PC-9 (cell line): ENCODE measurements at regions not wholly inside any gene's neighbourhood (a gene's known extent, or its start where the extent isn't known, plus 50 kb on each side); places are given as distances from the start of the nearest gene placed in this dataset.

Experiments
- BruUV-seq: library from RNA; stranded (reverse); fragments of 400-500 nt; replicated peaks from 2 replicates; lab custom pipeline; 2021; lab: Mats Ljungman, UMichigan
- CTCF ChIA-PET: fragments of 300-600 bp; sonication (Branson Sonifier 250); formaldehyde crosslinking; loops from one replicate; lab custom pipeline; 2022; ENCODE audit warnings: antibody characterized with exemption; lab: Charles Lee
- POLR2A ChIA-PET: fragments of 300-600 bp; sonication (Branson Sonifier 250); formaldehyde crosslinking; loops from one replicate; lab custom pipeline; 2022; ENCODE audit warnings: antibody characterized with exemption; ENCODE audit not compliant: unreplicated experiment; lab: Charles Lee
- DNase-seq, 2 experiments: peaks; one replicate each; pipeline versions ENCODE4 v3.0.0 to v3.0.0-alpha.2; 2015 to 2022; ENCODE audit warnings: mixed read lengths in 1 of 2
- H2AFZ ChIP-seq: fragments of 200-600 bp; sonication (generic); 2 replicates; pipeline ENCODE4 v1.8.1; 2017; ENCODE audit warnings: antibody characterized with exemption
- H3F3A ChIP-seq: fragments of 200-600 bp; sonication (generic); 2 replicates; pipeline ENCODE4 v1.8.1; 2017; ENCODE audit warnings: antibody characterized with exemption, mild to moderate bottlenecking, low read depth; ENCODE audit not compliant: insufficient read depth
- H3K27ac ChIP-seq: fragments of 200-600 bp; sonication (generic); 2 replicates; pipeline ENCODE4 v1.6.1; 2016; ENCODE audit warnings: mixed run types
- H3K27me3 ChIP-seq: fragments of 200-600 bp; sonication (generic); 2 replicates; pipeline ENCODE4 v1.6.1; 2016; ENCODE audit warnings: low read depth, mixed run types; ENCODE audit not compliant: insufficient read depth
- H3K36me3 ChIP-seq: fragments of 200-600 bp; sonication (generic); 2 replicates; pipeline ENCODE4 v1.6.1; 2016; ENCODE audit warnings: low read depth, mixed run types
- H3K4me1 ChIP-seq: fragments of 200-600 bp; sonication (generic); replicated peaks from 2 replicates; pipeline ENCODE4 v1.6.1; 2016; ENCODE audit warnings: mixed run types; ENCODE audit not compliant: insufficient read depth
- H3K4me2 ChIP-seq: fragments of 200-600 bp; sonication (generic); 2 replicates; pipeline ENCODE4 v1.6.1; 2017; ENCODE audit warnings: mixed run types
- H3K4me3 ChIP-seq: fragments of 200-600 bp; sonication (generic); 2 replicates; pipeline ENCODE4 v1.6.1; 2016; ENCODE audit warnings: mixed run types
- H3K79me2 ChIP-seq: fragments of 200-600 bp; sonication (generic); 2 replicates; pipeline ENCODE4 v1.6.1; 2017; ENCODE audit warnings: low read depth, mixed run types
- H3K9me2 ChIP-seq: fragments of 200-600 bp; sonication (generic); 2 replicates; pipeline ENCODE4 v1.8.1; 2017; ENCODE audit warnings: mild to moderate bottlenecking; ENCODE audit not compliant: insufficient read depth
- H3K9me3 ChIP-seq: fragments of 200-600 bp; sonication (generic); 2 replicates; pipeline ENCODE4 v1.8.1; 2016; ENCODE audit warnings: low read depth; ENCODE audit not compliant: insufficient read depth
- H4K20me1 ChIP-seq: fragments of 200-600 bp; sonication (generic); 2 replicates; pipeline ENCODE4 v1.8.1; 2017; ENCODE audit not compliant: insufficient read depth
- CTCF ChIP-seq: fragments of 200-600 bp; sonication (generic); conservative IDR thresholded peaks from 2 replicates; pipeline ENCODE4 v1.6.1; 2017; ENCODE audit warnings: mixed run types, antibody characterized with exemption, mild to moderate bottlenecking, moderate library complexity
- EZH2 ChIP-seq: fragments of 200-600 bp; sonication (generic); IDR thresholded peaks from 2 replicates; pipeline ENCODE4 v1.8.0; 2017; ENCODE audit warnings: antibody characterized with exemption, low read depth
- intact Hi-C: fragments of 100-400 bp; cut with micrococcal nuclease; formaldehyde crosslinking; loops from one replicate; pipeline ENCODE4 v1.10.0; 2022; ENCODE audit not compliant: unreplicated experiment

DNA sequence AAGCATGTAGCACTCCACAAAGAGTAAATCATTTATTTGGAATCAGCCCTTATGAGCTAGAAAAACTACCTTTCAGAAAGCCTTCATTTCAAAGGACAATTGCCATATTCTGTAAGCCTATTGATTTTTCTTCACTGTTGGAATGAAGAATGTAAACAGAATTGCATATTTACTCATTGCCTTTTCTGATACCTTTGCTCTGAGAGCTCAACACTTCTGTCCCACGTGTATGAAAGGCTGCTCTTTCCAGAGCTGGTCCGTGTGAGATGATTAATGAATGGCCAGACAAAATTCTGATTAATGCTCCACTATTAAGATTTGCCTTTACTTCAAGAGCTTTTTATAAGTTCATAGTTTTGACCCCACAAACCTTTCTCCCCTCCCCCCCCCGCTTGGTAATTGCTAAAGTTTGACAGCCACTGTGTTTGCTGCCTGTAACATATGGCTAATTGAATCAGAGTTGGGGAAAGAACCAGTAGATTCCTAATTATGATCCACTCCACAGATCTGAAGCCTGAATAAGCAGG, 63.0 kb upstream of the PLEKHA5 start:
- Histone ChIP-seq H3K4me1 (no peaks in the 10 kb centered on the region), H3K4me3 (no peak overlapping the region), H3K9me3 (no peaks in the 10 kb centered on the region), H3F3A (no peaks in the 10 kb centered on the region), H2AFZ (no peak overlapping the region), H3K9me2 (peaks cover 6% of the 10 kb centered on the region; the same call in 1 of the 2 replicates), H3K27ac (no peak overlapping the region), H3K4me2 (no peak overlapping the region), H4K20me1 (no peaks in the 10 kb centered on the region), H3K36me3 (no peaks in the 10 kb centered on the region), H3K27me3 (no peaks in the 10 kb centered on the region), H3K79me2 (no peaks in the 10 kb centered on the region)
- DNase-seq: no peak
- ChIA-PET CTCF (interaction anchor here (0.7 kb wide), 1 partner anchor 99 kb away, joined by 16 read pairs; no protein-coding TSS in a partner anchor), POLR2A (no interaction called here)
- TF ChIP-seq CTCF: no peak
- no peak for TF ChIP-seq EZH2
- intact Hi-C loops: no loop called here
- no TSS peak for BruUV-seq

GRCh38 chr12:19068137-19068536, 61.4 kb upstream of the PLEKHA5 start:
- H3F3A ChIP-seq: no peaks in the 10 kb centered on the region
- no peaks in the 10 kb centered on the region for H3K79me2 ChIP-seq
- H3K4me1 ChIP-seq: no peaks in the 10 kb centered on the region
- no peak for DNase-seq
- no peak overlapping the region for H3K4me2 ChIP-seq
- H3K9me3 ChIP-seq: no peaks in the 10 kb centered on the region
- intact Hi-C loops: no loop called here
- POLR2A ChIA-PET: no interaction called here
- H3K4me3 ChIP-seq: no peak overlapping the region
- no peak overlapping the region for H2AFZ ChIP-seq
- no peaks in the 10 kb centered on the region for H3K27me3 ChIP-seq
- no peaks in the 10 kb centered on the region for H4K20me1 ChIP-seq
- BruUV-seq: no TSS peak
- TF ChIP-seq EZH2 (no peak), CTCF (no peak)
- CTCF ChIA-PET: no interaction called here
- H3K36me3 ChIP-seq: no peaks in the 10 kb centered on the region
- H3K27ac ChIP-seq: no peak overlapping the region
- no peaks in the 10 kb centered on the region for H3K9me2 ChIP-seq

DNA sequence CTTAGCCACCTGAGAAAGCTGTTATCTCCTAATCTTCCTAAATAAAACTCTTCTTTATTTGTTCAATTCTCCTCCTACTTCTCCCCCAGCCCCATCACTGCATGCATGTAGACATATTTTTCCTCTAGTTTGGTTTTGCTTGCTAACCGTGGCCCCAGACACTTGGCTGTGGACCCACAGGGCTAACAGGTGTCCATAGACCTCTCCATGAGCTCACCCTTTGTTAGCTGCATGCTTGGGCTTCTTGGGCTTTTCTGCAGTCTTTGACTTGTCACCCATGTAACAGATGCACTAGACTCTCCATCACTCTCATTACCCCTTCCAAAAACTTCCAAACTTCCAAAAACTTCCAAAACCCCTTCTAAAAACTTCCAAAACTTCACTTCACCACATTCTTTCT, 59.2 kb upstream of the PLEKHA5 start:
- H4K20me1 ChIP-seq: no peaks in the 10 kb centered on the region
- no peak overlapping the region for H3K4me3 ChIP-seq
- H3K9me2 ChIP-seq: no peaks in the 10 kb centered on the region
- no peak overlapping the region for H3K27ac ChIP-seq
- CTCF ChIA-PET: no interaction called here
- no peaks in the 10 kb centered on the region for H3F3A ChIP-seq
- intact Hi-C loops: no loop called here
- POLR2A ChIA-PET: no interaction called here
- no peaks in the 10 kb centered on the region for H3K36me3 ChIP-seq
- DNase-seq: no peak
- H3K9me3 ChIP-seq: no peaks in the 10 kb centered on the region
- H3K79me2 ChIP-seq: no peaks in the 10 kb centered on the region
- no peaks in the 10 kb centered on the region for H3K27me3 ChIP-seq
- no peak for TF ChIP-seq EZH2
- no peak for TF ChIP-seq CTCF
- H3K4me2 ChIP-seq: no peak overlapping the region
- H2AFZ ChIP-seq: no peak overlapping the region
- H3K4me1 ChIP-seq: no peaks in the 10 kb centered on the region
- no TSS peak for BruUV-seq
